Activated CD8-positive, alpha-beta T cell treated with anti-CD3 and anti-CD28 coated beads for 36 hours (primary cell): ENCODE measurements at regions not wholly inside any gene's neighbourhood (a gene's known extent, or its start where the extent isn't known, plus 50 kb on each side); places are given as distances from the start of the nearest gene placed in this dataset.

Experiments used
- ATAC-seq: fragments of 200-7000 bp; cut with Tn5 transposase; one replicate; pipeline ENCODE4 v1.10.0; 2021; ENCODE audit warnings: mild to moderate bottlenecking, moderate library complexity
- CTCF ChIA-PET: fragments of 350-600 bp; sonication (Branson Sonifier 250); formaldehyde crosslinking; loops from one replicate; lab custom pipeline; 2021; ENCODE audit warnings: antibody characterized with exemption; lab: Charles Lee
- POLR2A ChIA-PET: fragments of 350-600 bp; sonication (Branson Sonifier 250); formaldehyde crosslinking; loops from one replicate; lab custom pipeline; 2021; ENCODE audit warnings: antibody characterized with exemption; lab: Charles Lee
- DNase-seq: peaks from one replicate; pipeline ENCODE4 v3.0.0-alpha.2; 2020
- H3K27ac Mint-ChIP-seq: one replicate; pipeline ENCODE4 v1.8.0; 2021; ENCODE audit warnings: mild to moderate bottlenecking, mixed read lengths
- H3K27me3 Mint-ChIP-seq: one replicate; pipeline ENCODE4 v1.8.0; 2021; ENCODE audit warnings: mixed read lengths
- H3K36me3 Mint-ChIP-seq: one replicate; pipeline ENCODE4 v1.8.0; 2021; ENCODE audit warnings: low read depth, mixed read lengths
- H3K4me1 Mint-ChIP-seq: one replicate; pipeline ENCODE4 v1.8.0; 2021; ENCODE audit warnings: low read depth, mixed read lengths
- H3K4me3 Mint-ChIP-seq: one replicate; pipeline ENCODE4 v1.8.0; 2021; ENCODE audit warnings: mild to moderate bottlenecking, moderate library complexity, mixed read lengths
- H3K9me3 Mint-ChIP-seq: one replicate; pipeline ENCODE4 v1.8.0; 2021; ENCODE audit warnings: mixed read lengths
- intact Hi-C: fragments of 100-400 bp; cut with micrococcal nuclease; formaldehyde crosslinking; loops from one replicate; pipeline ENCODE4 v1.10.0; 2022
- TF ChIP-seq, protein P1 (sequence below): fragments of 200-600 bp; IDR thresholded peaks from one replicate; pipeline ENCODE4 v1.8.0; 2022; ENCODE audit warnings: antibody characterized with exemption, mild to moderate bottlenecking

DNA sequence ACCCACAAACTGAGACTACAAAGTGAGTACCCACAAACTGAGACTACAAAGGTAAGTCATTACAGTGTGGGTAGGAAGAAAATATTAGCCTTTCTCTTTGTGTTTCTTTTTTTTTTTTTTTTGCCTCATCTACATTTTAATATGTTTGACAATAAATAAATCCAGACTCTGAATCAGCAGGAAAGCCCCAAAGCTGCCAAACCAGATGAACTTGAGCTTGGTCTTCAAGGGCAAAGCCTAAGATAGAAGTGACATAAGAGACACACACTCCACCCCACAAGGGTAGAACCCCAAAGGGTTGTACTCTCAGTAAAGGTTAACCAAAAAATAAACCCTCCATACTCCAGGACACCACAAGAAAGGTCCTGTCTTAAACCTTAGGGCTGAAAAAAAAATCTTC is 326.8 kb upstream of the ARID1B start:
- ATAC-seq (no peak), DNase-seq (no peak)
- POLR2A ChIA-PET, result no interaction called here
- no peaks in the 10 kb centered on the region for H3K4me1 Mint-ChIP-seq
- H3K27me3 Mint-ChIP-seq, result no peaks in the 10 kb centered on the region
- H3K27ac Mint-ChIP-seq, result no peak overlapping the region
- H3K4me3 Mint-ChIP-seq, result no peak overlapping the region
- intact Hi-C loops, result no loop called here
- H3K36me3 Mint-ChIP-seq, result no peaks in the 10 kb centered on the region
- CTCF ChIA-PET, result no interaction called here
- TF ChIP-seq, protein P1, sequence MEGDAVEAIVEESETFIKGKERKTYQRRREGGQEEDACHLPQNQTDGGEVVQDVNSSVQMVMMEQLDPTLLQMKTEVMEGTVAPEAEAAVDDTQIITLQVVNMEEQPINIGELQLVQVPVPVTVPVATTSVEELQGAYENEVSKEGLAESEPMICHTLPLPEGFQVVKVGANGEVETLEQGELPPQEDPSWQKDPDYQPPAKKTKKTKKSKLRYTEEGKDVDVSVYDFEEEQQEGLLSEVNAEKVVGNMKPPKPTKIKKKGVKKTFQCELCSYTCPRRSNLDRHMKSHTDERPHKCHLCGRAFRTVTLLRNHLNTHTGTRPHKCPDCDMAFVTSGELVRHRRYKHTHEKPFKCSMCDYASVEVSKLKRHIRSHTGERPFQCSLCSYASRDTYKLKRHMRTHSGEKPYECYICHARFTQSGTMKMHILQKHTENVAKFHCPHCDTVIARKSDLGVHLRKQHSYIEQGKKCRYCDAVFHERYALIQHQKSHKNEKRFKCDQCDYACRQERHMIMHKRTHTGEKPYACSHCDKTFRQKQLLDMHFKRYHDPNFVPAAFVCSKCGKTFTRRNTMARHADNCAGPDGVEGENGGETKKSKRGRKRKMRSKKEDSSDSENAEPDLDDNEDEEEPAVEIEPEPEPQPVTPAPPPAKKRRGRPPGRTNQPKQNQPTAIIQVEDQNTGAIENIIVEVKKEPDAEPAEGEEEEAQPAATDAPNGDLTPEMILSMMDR, result no peak
- H3K9me3 Mint-ChIP-seq, result peaks cover 2% of the 10 kb centered on the region

DNA sequence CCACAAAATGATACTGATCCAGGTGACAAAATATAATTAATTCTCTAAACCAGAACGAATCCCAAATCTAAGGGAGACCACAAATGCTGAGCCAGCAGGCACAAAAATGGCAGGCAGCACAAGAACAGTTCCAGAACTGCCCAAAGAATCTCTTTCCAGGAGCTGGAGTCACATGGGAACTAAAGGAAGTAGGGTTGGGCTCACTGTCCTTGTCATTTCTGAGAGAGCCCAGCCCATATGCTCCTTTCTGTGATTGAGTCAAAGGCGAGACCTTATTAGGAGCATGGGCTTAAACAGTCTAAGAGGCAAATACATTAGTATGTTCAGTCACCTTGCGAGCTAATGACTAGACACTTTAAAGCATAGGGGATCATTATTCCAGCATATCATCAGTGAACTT is 327.6 kb upstream of the ARID1B start:
- Mint-ChIP-seq H3K27ac (no peak overlapping the region), H3K9me3 (peaks cover 2% of the 10 kb centered on the region), H3K4me3 (no peak overlapping the region), H3K36me3 (no peaks in the 10 kb centered on the region), H3K4me1 (no peaks in the 10 kb centered on the region), H3K27me3 (no peaks in the 10 kb centered on the region)
- ChIA-PET CTCF (interaction anchor here (1.2 kb wide), 1 partner anchor 137 kb away, joined by 3 read pairs; no protein-coding TSS in a partner anchor), POLR2A (no interaction called here)
- DNase-seq, result no peak
- ATAC-seq, result no peak
- TF ChIP-seq, protein P1, result no peak
- intact Hi-C loops, result no loop called here

DNA sequence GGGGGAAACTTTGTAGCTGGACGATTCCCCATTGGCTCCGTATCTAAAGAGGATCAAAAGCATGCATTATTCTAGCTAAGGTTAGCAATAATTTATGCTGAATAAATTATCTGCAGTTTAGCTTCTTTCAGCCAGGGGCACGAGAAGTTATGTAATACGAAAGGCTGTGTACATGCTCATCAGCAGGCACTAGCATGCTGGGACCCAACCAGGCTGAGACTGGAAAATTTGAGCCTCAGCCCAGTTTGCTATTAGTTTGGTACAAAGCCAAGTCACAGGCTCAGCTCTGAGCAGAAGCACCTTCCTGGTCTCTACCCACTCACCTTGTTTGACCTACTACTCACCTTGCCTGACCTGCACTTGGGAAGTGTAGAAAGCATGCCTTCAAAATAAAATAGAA is 328.1 kb upstream of the ARID1B start:
- Mint-ChIP-seq H3K27ac (no peak overlapping the region), H3K36me3 (no peaks in the 10 kb centered on the region), H3K9me3 (peaks cover under 1% of the 10 kb centered on the region), H3K4me3 (no peak overlapping the region), H3K4me1 (no peaks in the 10 kb centered on the region), H3K27me3 (no peaks in the 10 kb centered on the region)
- ATAC-seq, result no peak
- CTCF ChIA-PET, result interaction anchor here (1.2 kb wide), 1 partner anchor 137 kb away, joined by 3 read pairs; no protein-coding TSS in a partner anchor
- no peak for DNase-seq
- POLR2A ChIA-PET, result no interaction called here
- TF ChIP-seq, protein P1, result no peak
- intact Hi-C loops, result no loop called here

DNA sequence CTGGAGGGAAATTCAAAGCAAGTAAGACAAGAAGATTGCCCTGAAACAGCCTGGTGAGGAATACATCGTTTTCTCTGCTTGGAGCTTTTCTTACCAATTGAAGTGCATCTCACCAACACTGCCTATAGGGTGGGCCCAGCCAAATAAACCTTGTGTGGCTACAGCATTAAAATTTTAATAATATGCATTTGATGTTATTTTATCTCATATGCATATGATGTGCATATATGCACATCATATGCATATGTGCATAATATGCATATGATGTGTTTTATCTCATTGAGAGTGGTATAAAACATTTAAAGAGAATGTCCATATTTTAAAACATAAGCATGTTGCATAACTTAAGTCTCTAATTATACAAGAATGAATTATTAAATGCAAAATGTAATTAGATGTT is 328.6 kb upstream of the ARID1B start:
- ATAC-seq, result no peak
- ChIA-PET CTCF (interaction anchor here (1.2 kb wide), 1 partner anchor 137 kb away, joined by 3 read pairs; no protein-coding TSS in a partner anchor), POLR2A (no interaction called here)
- H3K9me3 Mint-ChIP-seq, result no peaks in the 10 kb centered on the region
- no peaks in the 10 kb centered on the region for H3K36me3 Mint-ChIP-seq
- no peak overlapping the region for H3K27ac Mint-ChIP-seq
- TF ChIP-seq, protein P1, result no peak
- intact Hi-C loops, result no loop called here
- H3K27me3 Mint-ChIP-seq, result no peaks in the 10 kb centered on the region
- H3K4me3 Mint-ChIP-seq, result no peak overlapping the region
- H3K4me1 Mint-ChIP-seq, result no peaks in the 10 kb centered on the region
- DNase-seq, result no peak

GRCh38 chr6:156440688-156441087 is 336.5 kb upstream of the ARID1B start:
- TF ChIP-seq, protein P1, result no peak
- Mint-ChIP-seq H3K4me1 (no peaks in the 10 kb centered on the region), H3K27me3 (peaks cover 2% of the 10 kb centered on the region), H3K36me3 (no peaks in the 10 kb centered on the region), H3K27ac (no peak overlapping the region), H3K9me3 (no peaks in the 10 kb centered on the region), H3K4me3 (no peak overlapping the region)
- CTCF ChIA-PET, result no interaction called here
- DNase-seq, result no peak
- intact Hi-C loops, result no loop called here
- ATAC-seq, result no peak
- POLR2A ChIA-PET, result no interaction called here
